OCI-LY1 (cell line): ENCODE measurements at regions not wholly inside any gene's neighbourhood (a gene's known extent, or its start where the extent isn't known, plus 50 kb on each side); places are given as distances from the start of the nearest gene placed in this dataset.

Experiments
- EZH2 ChIP-seq: fragments of 200-600 bp; sonication (generic), shearing (Covaris generic); IDR thresholded peaks from 2 replicates; pipeline ENCODE4 v1.8.0; 2017; ENCODE audit warnings: borderline replicate concordance, mixed run types, mild to moderate bottlenecking, antibody characterized with exemption, low read length, moderate library complexity, mixed read lengths
- TF ChIP-seq, protein P1 (sequence below): fragments of 200-600 bp; sonication (generic), shearing (Covaris generic); IDR thresholded peaks from 2 replicates; pipeline ENCODE4 v1.5.1; 2017; ENCODE audit warnings: mild to moderate bottlenecking, antibody characterized with exemption, low read length, moderate library complexity, mixed read lengths

DNA sequence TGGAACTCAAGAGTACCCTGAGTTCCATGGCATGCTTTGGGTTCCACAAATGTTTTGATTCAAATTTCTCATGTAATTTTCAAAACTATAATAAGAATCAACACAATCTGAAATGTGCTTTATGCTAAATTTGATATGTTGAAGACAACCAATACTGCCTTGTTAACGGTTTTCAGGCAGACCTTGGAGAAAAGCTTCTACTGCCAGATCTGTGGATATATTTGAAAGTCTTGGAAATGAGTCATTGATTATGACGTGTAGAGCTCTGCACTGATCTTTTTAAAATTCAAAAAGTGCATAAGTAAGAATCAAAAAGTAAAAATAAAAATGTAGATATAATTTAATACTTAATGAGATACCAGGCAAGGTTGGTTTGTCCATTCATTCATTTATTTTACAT lies 74.0 kb upstream of the TNR start:
- TF ChIP-seq, protein P1, sequence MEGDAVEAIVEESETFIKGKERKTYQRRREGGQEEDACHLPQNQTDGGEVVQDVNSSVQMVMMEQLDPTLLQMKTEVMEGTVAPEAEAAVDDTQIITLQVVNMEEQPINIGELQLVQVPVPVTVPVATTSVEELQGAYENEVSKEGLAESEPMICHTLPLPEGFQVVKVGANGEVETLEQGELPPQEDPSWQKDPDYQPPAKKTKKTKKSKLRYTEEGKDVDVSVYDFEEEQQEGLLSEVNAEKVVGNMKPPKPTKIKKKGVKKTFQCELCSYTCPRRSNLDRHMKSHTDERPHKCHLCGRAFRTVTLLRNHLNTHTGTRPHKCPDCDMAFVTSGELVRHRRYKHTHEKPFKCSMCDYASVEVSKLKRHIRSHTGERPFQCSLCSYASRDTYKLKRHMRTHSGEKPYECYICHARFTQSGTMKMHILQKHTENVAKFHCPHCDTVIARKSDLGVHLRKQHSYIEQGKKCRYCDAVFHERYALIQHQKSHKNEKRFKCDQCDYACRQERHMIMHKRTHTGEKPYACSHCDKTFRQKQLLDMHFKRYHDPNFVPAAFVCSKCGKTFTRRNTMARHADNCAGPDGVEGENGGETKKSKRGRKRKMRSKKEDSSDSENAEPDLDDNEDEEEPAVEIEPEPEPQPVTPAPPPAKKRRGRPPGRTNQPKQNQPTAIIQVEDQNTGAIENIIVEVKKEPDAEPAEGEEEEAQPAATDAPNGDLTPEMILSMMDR = no peak
- no peak for TF ChIP-seq EZH2
